ENCODE measurements at regions not wholly inside any gene's neighbourhood (a gene's known extent, or its start where the extent isn't known, plus 50 kb on each side); places are given as distances from the start of the nearest gene placed in this dataset.
"Not testable (repeated sequence)": the region's sequence is repeated elsewhere in the genome, so short reads cannot be mapped to it uniquely, and the experiment has no call there.

DNA sequence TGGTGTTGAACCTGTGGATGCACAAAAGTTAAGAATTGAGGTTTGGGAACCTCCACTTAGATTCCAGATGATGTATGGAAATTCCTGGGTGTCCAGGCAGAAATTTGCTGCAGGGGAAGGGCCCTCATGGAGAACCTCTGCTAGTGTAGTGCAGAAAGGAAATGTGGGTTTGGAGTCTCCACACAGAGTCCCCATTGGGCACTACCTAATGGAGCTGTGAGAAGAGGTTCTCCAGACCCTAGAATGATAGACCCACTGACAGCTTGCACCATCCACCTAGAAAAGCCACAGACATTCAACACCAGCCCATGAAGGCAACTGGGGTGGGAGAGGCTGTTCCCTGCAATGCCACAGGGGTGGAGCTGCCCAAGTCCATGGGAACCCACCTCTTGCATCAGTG lies 1032.8 kb upstream of the EPHA6 start:
- no peak for DNase-seq

DNA sequence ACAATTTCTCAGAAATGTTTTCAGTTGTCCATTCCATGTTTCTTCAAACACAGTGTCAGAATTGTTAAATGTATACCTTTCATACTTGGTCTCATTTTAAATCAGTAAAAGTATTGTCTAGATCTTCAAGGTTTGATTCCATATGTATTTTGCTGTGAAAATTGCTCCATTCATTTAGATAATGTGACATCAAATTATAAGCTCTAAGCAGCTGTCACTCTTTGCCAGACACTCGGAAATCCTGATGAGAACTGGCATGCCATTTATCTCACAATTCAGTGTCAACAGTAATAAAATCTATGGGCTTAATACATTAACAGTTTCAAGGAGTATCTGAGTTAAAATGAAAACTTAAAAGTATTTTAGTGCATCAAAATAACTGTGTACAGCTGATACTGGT lies 1025.3 kb upstream of the EPHA6 start:
- no peak for DNase-seq

DNA sequence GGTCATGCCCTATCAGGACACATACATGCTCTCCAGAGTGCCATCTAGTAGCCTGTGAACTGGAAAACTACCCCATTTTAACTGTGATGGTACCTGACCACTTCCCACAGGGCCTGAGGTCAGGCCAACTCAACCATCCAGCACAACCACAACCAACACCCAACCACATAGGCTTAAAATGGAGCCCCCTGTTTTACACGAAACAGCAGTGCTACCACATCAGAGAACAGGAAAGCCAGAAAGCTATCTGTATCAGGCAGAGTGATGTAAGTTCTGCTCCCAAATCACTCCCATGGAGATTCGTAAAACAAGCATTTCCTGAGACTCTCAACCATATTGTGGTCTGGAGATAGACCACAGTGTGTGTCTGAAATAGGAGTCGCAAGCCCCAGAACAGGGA lies 1017.3 kb upstream of the EPHA6 start:
- no peak for DNase-seq

DNA sequence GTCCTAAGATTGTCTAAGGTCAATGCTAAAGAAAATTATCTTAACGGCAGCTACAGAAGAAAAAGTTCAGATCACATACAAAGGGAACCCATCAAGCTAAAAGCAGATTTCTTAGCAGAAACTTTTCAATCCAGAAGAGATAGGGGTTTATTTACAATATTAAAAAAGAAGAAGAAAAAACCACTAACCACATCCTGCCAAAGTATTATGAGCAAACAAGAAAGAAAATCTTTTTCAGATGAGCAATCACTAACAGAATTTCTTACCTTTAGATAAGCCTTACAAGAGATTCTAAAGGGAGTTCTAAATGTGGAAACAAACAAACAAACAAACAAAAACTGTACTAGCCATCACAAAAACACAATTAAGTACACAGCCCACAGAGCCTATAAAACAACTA lies 1015.8 kb upstream of the EPHA6 start:
- no peak for DNase-seq

- no peak for DNase-seq
Measured at GRCh38 chr3:95810462-95810861, 1003.9 kb upstream of the EPHA6 start.

GRCh38 chr3:95813244-95813643 lies 1001.1 kb upstream of the EPHA6 start:
- DNase-seq = no peak

- DNase-seq = no peak
Measured at GRCh38 chr3:95815828-95816227, 998.6 kb upstream of the EPHA6 start.

DNA sequence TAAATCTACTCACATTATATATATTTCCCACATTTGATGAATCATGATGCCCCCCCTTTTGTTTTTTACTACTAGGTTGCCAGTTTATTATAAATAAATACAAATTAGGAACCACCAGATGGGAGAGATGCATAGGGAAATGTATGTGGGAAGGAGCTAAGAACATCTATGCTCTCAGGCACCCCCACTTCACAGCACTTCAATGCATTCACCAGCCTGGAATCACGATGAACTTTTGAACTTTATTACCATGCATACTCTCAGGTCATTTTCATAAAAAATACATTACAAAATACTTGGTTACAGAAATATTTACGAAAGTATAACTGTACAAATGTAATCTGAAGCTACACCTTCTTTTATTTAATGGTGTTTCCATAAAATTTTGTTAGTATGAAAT lies 988.0 kb upstream of the EPHA6 start:
- no peak for DNase-seq

GRCh38 chr3:95832146-95832545 lies 982.2 kb upstream of the EPHA6 start:
- no peak for DNase-seq

DNA sequence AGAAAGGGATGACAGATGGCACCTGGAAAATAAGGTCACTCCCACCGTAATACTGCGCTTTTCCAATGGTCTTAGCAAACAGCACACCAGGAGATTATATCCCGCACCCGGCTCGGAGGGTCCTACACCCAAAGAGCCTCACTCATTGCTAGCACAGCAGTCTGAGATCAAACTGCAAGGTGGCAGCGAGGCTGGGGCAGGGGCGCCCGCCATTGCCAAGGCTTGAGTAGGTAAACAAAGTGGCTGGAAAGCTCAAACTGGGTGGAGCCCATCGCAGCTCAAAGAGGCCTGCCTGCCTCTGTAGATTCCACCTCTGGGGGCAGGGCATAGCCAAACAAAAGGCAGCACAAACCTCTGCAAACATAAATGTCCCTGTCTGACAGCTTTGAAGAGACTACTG lies 953.8 kb upstream of the EPHA6 start:
- DNase-seq = not testable (repeated sequence)

- no peak for DNase-seq
Measured at GRCh38 chr3:95883801-95884200, 930.6 kb upstream of the EPHA6 start.

DNA sequence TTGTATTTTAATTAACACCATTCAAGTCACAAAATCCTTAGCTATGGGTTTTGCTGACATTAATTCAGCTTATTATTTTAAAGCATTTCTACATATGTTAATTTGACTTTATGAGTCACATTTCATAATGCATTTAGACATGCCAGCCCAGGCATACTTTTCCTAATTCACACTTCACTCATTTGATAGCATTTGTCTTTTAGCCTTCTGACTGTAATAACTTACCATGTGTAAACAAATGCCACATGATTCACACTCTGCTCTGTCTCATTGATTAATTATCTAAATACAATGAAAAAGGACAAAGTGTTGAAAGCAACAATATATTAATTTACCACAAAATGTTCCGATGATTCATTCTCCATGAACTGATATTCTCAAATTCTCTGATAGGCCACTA lies 927.8 kb upstream of the EPHA6 start:
- no peak for DNase-seq

- no peak for DNase-seq
Measured at GRCh38 chr3:95887114-95887513, 927.3 kb upstream of the EPHA6 start.

GRCh38 chr3:95894820-95895219 lies 919.6 kb upstream of the EPHA6 start:
- no peak for DNase-seq

- no peak for DNase-seq
Measured at GRCh38 chr3:95899494-95899893, 914.9 kb upstream of the EPHA6 start.

GRCh38 chr3:95899911-95900310 lies 914.5 kb upstream of the EPHA6 start:
- DNase-seq = no peak

- no peak for DNase-seq
Measured at GRCh38 chr3:95901948-95902347, 912.4 kb upstream of the EPHA6 start.

DNA sequence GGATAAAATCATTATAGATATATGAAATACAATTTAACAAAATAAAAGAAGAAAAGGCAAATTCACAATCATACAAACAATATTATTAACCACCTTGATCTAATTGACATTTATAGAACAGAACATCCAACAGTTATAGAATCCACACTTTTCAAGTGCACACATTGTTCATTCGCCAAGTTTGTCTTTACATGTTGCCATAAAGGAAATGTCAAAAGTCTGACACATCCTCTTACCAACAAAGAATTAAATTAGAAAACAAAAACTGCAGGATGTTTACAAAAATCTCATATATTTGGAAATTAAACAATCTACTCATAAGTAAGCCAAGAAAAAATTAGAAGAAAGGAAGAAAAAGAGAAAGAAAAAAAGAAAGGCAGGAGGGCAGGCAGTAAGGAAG lies 909.2 kb upstream of the EPHA6 start:
- no peak for DNase-seq

- DNase-seq = no peak
Measured at GRCh38 chr3:95911767-95912166, 902.6 kb upstream of the EPHA6 start.

DNA sequence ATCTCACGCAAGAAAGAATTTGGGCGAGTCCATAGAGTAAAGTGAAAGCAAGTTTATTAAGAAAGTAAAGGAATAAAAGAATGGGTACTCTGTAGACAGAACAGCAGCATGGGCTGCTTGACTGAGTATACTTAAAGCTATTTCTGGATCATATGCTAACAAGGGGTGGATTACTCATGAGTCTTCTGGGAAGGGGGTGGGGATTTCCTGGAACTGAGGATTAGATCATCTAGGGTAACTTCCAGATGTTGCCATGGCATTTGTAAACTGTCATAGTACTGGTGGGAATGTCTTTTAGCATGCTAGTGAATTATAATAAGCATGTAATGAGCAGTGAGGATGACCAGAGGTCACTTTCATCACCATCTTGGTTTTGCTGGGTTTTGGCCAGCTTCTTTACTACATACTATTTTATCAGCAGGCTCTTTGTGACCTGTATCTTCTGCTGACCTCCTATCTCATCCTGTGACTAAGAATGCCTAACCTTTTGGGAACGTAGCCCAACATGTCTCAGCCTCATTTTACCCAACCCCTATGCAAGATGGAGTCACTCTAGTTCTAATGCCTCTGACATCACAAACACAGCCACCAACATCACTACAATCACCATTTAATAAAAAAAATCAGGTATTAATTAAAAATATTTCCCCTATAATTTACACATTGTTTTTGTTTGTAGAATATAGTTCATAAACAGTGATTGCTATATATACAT lies 890.7 kb upstream of the EPHA6 start:
- no peak for DNase-seq

- DNase-seq = no peak
Measured at GRCh38 chr3:95926904-95927501, 887.4 kb upstream of the EPHA6 start.

DNA sequence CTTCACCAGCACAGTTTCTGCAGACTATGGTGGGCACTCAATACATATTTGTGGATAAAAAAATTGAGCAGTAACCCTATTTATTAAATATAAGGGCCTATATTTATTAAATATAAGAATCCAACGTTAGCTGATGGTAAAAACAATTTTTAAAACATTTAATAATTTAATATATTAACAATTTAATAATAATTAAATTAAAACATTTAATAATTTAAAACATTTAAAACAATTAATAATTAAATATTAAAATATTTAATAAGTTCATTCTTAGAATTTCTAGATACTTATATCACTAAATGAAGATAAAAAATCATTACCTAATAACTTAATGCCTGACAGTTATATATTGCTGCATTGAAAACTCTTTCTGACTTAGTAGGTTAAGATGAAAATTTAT lies 880.2 kb upstream of the EPHA6 start:
- DNase-seq = no peak

GRCh38 chr3:95939235-95939809 lies 875.1 kb upstream of the EPHA6 start:
- no peak for DNase-seq

- no peak for DNase-seq
Measured at GRCh38 chr3:95965704-95966336, 848.6 kb upstream of the EPHA6 start.

Data from right kidney (tissue), 1 donor.